HG03066 (cell line): ENCODE measurements at regions not wholly inside any gene's neighbourhood (a gene's known extent, or its start where the extent isn't known, plus 50 kb on each side); places are given as distances from the start of the nearest gene placed in this dataset.
"Not testable (repeated sequence)": the region's sequence is repeated elsewhere in the genome, so short reads cannot be mapped to it uniquely, and the experiment has no call there.

ENCODE experiments used
- ATAC-seq: cut with Tn5 transposase; IDR thresholded peaks from one replicate; pipeline ENCODE4 v1.9.1; 2021; ENCODE audit warnings: low read depth; ENCODE audit not compliant: unreplicated experiment

- no peak for ATAC-seq
Measured at GRCh38 chr13:27327633-27328032, 57.0 kb downstream of the RASL11A start.

GRCh38 chr13:27329210-27329609 lies 58.6 kb downstream of the RASL11A start:
- ATAC-seq = no peak

GRCh38 chr13:27334774-27335435 lies 64.3 kb downstream of the RASL11A start:
- ATAC-seq = no peak

GRCh38 chr13:27336014-27336673 lies 65.5 kb downstream of the RASL11A start:
- ATAC-seq = no peak

DNA sequence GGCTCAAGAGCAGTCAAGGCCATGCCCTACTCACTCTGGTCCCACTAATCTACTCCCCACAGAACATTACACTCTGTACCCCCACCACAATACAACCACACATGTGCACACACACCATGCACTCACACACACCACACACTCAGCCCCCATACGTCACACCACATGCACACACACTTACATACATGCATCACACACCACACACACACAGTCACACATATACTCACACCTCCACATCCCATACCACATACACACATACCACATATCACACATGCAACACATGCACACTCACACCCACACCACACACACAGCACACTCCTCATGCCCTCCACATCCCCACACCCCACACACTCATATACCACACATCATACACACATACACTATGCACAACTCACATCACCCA lies 67.6 kb downstream of the RASL11A start:
- ATAC-seq = no peak

- no peak for ATAC-seq
Measured at GRCh38 chr13:27338816-27339215, 68.2 kb downstream of the RASL11A start.

- ATAC-seq = no peak
Measured at GRCh38 chr13:27339299-27339698, 68.7 kb downstream of the RASL11A start.

GRCh38 chr13:27341616-27342015 lies 71.0 kb downstream of the RASL11A start:
- no peak for ATAC-seq

DNA sequence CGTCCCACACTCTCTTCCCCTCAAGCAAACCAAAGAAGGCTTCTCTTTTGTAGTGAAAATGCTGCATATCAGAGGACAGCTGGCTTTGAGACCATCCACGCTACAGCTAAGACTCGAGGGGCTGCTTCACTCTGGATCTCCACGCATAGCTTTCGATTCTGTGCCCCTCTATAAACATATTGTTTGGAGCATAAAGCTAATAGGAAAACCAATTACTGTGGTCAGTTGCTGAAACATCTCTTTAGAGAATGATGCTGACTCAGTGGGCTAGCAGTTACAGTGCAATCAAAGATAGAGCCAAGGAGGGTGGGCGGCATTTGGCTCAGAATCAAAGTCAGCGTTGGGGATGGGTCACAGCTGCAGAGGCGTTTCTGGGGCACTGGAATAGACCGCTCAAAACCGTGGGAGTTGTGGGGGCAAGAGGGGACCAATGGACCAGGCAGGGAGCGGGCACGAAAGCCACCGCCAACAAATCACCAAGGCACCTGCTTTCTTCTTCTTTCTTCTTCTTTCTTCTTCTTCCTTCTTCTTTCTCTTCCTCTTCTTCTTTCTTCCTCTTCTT lies 76.7 kb downstream of the RASL11A start:
- ATAC-seq = no peak

GRCh38 chr13:27348461-27348860 lies 76.0 kb upstream of the GTF3A start:
- ATAC-seq = no peak

GRCh38 chr13:27349458-27349857 lies 75.0 kb upstream of the GTF3A start:
- ATAC-seq = no peak

GRCh38 chr13:27350825-27351224 lies 73.6 kb upstream of the GTF3A start:
- ATAC-seq = not testable (repeated sequence)

DNA sequence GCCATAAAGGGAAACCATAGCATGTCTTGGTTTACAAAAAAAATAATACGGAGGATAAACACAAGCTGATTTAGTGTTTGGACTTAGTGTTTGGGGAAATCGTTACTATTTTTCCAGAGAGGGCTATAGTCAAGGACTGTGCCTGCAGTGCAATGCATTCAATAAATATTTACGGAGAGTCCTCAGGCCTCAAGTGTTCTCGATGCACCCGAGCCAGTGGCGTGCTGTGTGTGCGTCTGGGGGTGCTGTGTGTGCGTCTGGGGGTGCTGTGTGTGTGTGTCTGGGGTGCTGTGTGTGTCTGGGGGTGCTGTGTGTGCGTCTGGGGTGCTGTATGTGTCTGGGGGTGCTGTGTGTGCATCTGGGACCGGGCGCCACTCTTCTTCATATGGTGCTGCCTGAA lies 71.7 kb upstream of the GTF3A start:
- ATAC-seq = peak; percentile 5

- peak; percentile 98 for ATAC-seq
Measured at GRCh38 chr13:27353166-27353583, 71.2 kb upstream of the GTF3A start.

GRCh38 chr13:27353708-27354107 lies 70.7 kb upstream of the GTF3A start:
- no peak for ATAC-seq

DNA sequence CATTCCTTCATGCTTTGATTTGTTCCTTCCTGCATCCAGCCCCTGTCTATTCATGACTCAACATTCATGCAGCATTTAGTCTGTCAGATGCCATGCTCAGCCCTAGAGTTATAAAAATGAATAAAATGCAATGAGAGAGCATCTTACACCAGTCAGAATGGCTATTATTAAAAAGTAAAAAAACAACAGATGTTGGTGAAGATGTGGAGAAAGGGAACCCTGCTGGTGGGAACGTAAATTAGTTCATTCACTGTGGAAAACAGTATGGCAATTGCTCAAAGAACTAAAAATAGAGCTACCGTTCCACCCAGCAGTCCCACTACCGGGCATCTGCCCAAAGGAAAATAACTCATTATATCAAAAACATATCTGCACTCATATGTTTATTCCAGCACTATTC lies 70.0 kb upstream of the GTF3A start:
- no peak for ATAC-seq

- ATAC-seq = no peak
Measured at GRCh38 chr13:27355894-27356293, 68.5 kb upstream of the GTF3A start.

GRCh38 chr13:27358420-27358819 lies 66.0 kb upstream of the GTF3A start:
- no peak for ATAC-seq

- peak; percentile 67 for ATAC-seq
Measured at GRCh38 chr13:27359199-27359821, 65.1 kb upstream of the GTF3A start.

GRCh38 chr13:27360562-27360961 lies 63.9 kb upstream of the GTF3A start:
- ATAC-seq = no peak

GRCh38 chr13:27362064-27362751 lies 62.2 kb upstream of the GTF3A start:
- peak; percentile 64 for ATAC-seq
